GM23338 (cell line): ENCODE measurements at regions not wholly inside any gene's neighbourhood (a gene's known extent, or its start where the extent isn't known, plus 50 kb on each side); places are given as distances from the start of the nearest gene placed in this dataset.

Experiments used
- ATAC-seq: fragments of 200-7000 bp; cut with Tn5 transposase; 3 replicates; pipeline ENCODE4 v1.9.1; 2020
- DNase-seq: peaks from one replicate; pipeline ENCODE4 v3.0.0-alpha.2; 2015; ENCODE audit warnings: low spot score
- H2AFZ ChIP-seq: fragments of 200-600 bp; sonication (generic); 2 replicates; pipeline ENCODE4 v1.8.0; 2016; ENCODE audit warnings: antibody characterized with exemption, mild to moderate bottlenecking, moderate library complexity
- H3F3A ChIP-seq: fragments of 200-600 bp; sonication (generic); replicated peaks from 2 replicates; pipeline ENCODE4 v1.8.0; 2017; ENCODE audit warnings: antibody characterized with exemption, mixed run types, low read depth
- H3K27ac ChIP-seq: fragments of 200-600 bp; sonication (generic); 2 replicates; pipeline ENCODE4 v1.6.1; 2016; ENCODE audit warnings: low read depth
- H3K27me3 ChIP-seq: fragments of 200-600 bp; sonication (generic); 2 replicates; pipeline ENCODE4 v1.8.0; 2016; ENCODE audit warnings: mild to moderate bottlenecking, mixed run types, moderate library complexity; ENCODE audit not compliant: insufficient read depth
- H3K36me3 ChIP-seq: fragments of 200-600 bp; sonication (generic); 2 replicates; pipeline ENCODE4 v1.8.0; 2016; ENCODE audit warnings: mild to moderate bottlenecking; ENCODE audit not compliant: insufficient read depth
- H3K4me1 ChIP-seq: fragments of 200-600 bp; sonication (generic); 2 replicates; pipeline ENCODE4 v1.8.0; 2016; ENCODE audit warnings: mild to moderate bottlenecking, moderate library complexity; ENCODE audit not compliant: insufficient read depth
- H3K4me2 ChIP-seq: fragments of 200-600 bp; sonication (generic); 2 replicates; pipeline ENCODE4 v1.7.1; 2017; ENCODE audit warnings: mixed run types
- H3K4me3 ChIP-seq: fragments of 200-600 bp; sonication (generic); 2 replicates; pipeline ENCODE4 v1.6.1; 2016; ENCODE audit warnings: mixed run types
- H3K79me2 ChIP-seq: fragments of 200-600 bp; sonication (generic); replicated peaks from 2 replicates; pipeline ENCODE4 v1.8.0; 2017; ENCODE audit warnings: mild to moderate bottlenecking; ENCODE audit not compliant: insufficient read depth
- H3K9me2 ChIP-seq: fragments of 200-600 bp; sonication (generic); 2 replicates; pipeline ENCODE4 v1.8.0; 2017; ENCODE audit not compliant: insufficient read depth
- H4K20me1 ChIP-seq: fragments of 200-600 bp; sonication (generic); replicated peaks from 2 replicates; pipeline ENCODE4 v1.8.0; 2017; ENCODE audit warnings: mild to moderate bottlenecking; ENCODE audit not compliant: insufficient read depth
- H3K27ac Mint-ChIP-seq: 2 replicates; pipeline ENCODE4 v1.8.0; 2020; ENCODE audit warnings: inconsistent platforms, mild to moderate bottlenecking, moderate library complexity, mixed read lengths
- H3K27me3 Mint-ChIP-seq: 3 replicates; pipeline ENCODE4 v1.8.0; 2022; ENCODE audit warnings: low read depth, mild to moderate bottlenecking, moderate library complexity, mixed read lengths, inconsistent platforms; ENCODE audit not compliant: insufficient read depth, poor library complexity
- H3K36me3 Mint-ChIP-seq: 3 replicates; pipeline ENCODE4 v1.8.0; 2021; ENCODE audit warnings: low read depth, mild to moderate bottlenecking, inconsistent platforms, moderate library complexity, mixed read lengths
- H3K4me1 Mint-ChIP-seq: 3 replicates; pipeline ENCODE4 v1.8.0; 2020; ENCODE audit warnings: mild to moderate bottlenecking, inconsistent platforms, mixed read lengths
- H3K4me3 Mint-ChIP-seq: 3 replicates; pipeline ENCODE4 v1.8.0; 2021; ENCODE audit warnings: moderate library complexity, mild to moderate bottlenecking, inconsistent platforms, mixed read lengths
- H3K9me3 Mint-ChIP-seq: 3 replicates; pipeline ENCODE4 v1.8.0; 2020; ENCODE audit warnings: moderate library complexity, mild to moderate bottlenecking, inconsistent platforms, mixed read lengths
- CREB1 ChIP-seq: fragments of 250-450 bp; sonication (Bioruptor Pico); IDR thresholded peaks from 2 replicates; pipeline ENCODE4 v1.5.0; 2020; ENCODE audit warnings: low read depth, mild to moderate bottlenecking, moderate library complexity
- CTCF ChIP-seq, 2 experiments: fragments of 200-600 bp in 1 of 2; sonication (generic) in 1 of 2; conservative IDR thresholded peaks; 2 replicates each; pipeline versions ENCODE4 v1.5.1 to v1.6.1; 2016 to 2017; ENCODE audit warnings: antibody characterized with exemption in 2 of 2, low read depth in 2 of 2, mild to moderate bottlenecking in 2 of 2, moderate library complexity in 1 of 2
- EZH2 ChIP-seq: fragments of 200-600 bp; sonication (generic); IDR thresholded peaks from one replicate; pipeline ENCODE4 v1.8.0; 2017; ENCODE audit warnings: antibody characterized with exemption, mild to moderate bottlenecking, low read depth; ENCODE audit not compliant: unreplicated experiment
- JUNB ChIP-seq: IDR thresholded peaks from one replicate; pipeline ENCODE4 v1.6.1; 2016; ENCODE audit warnings: antibody characterized with exemption; ENCODE audit not compliant: unreplicated experiment
- NANOG ChIP-seq: IDR thresholded peaks from 2 replicates; pipeline ENCODE4 v1.6.1; 2016; ENCODE audit warnings: antibody characterized with exemption, borderline replicate concordance
- REST ChIP-seq: IDR thresholded peaks from one replicate; pipeline ENCODE4 v1.6.1; 2018; ENCODE audit warnings: antibody characterized with exemption; ENCODE audit not compliant: unreplicated experiment
- STAT1 ChIP-seq: IDR thresholded peaks from one replicate; pipeline ENCODE4 v1.6.1; 2016; ENCODE audit warnings: antibody characterized with exemption; ENCODE audit not compliant: unreplicated experiment
- ZNF331 ChIP-seq: fragments of 250-450 bp; sonication (Bioruptor Pico); IDR thresholded peaks from 2 replicates; pipeline ENCODE4 v1.5.0; 2020; ENCODE audit warnings: low read depth, mild to moderate bottlenecking, moderate library complexity
- ZNF462 ChIP-seq: fragments of 250-450 bp; sonication (Bioruptor Pico); IDR thresholded peaks from 2 replicates; pipeline ENCODE4 v1.5.0; 2020; ENCODE audit warnings: mild to moderate bottlenecking, moderate library complexity

- TF ChIP-seq CTCF (conservative IDR thresholded peaks at IDR 0.05; ENCODE audit: low read depth in 2 of 2) (no peak), REST (no peak)
Measured at GRCh38 chr7:101684983-101685330, 55.9 kb upstream of the MYL10 start (continued).

- DNase-seq (no peak), ATAC-seq (no peak)
- no peak overlapping the region for H3K27ac Mint-ChIP-seq
- H3K27me3 Mint-ChIP-seq, result peaks cover 5% of the 10 kb centered on the region
- Histone ChIP-seq H3K4me2 (no peak overlapping the region), H2AFZ (no peak overlapping the region), H4K20me1 (no peaks in the 10 kb centered on the region), H3K27ac (no peak overlapping the region), H3F3A (no peaks in the 10 kb centered on the region), H3K4me3 (no peak overlapping the region), H3K36me3 (no peaks in the 10 kb centered on the region), H3K79me2 (no peaks in the 10 kb centered on the region), H3K27me3 (no peaks in the 10 kb centered on the region), H3K4me1 (no peaks in the 10 kb centered on the region), H3K9me2 (no peaks in the 10 kb centered on the region)
- no peak overlapping the region for H3K4me3 Mint-ChIP-seq
- peaks cover 2% of the 10 kb centered on the region; the same call in 2 of the 3 replicates for H3K4me1 Mint-ChIP-seq
- H3K9me3 Mint-ChIP-seq, result no peaks in the 10 kb centered on the region; the same call in 2 of the 3 replicates
- no peaks in the 10 kb centered on the region for H3K36me3 Mint-ChIP-seq
- TF ChIP-seq STAT1 (no peak), EZH2 (no peak), CREB1 (no peak), NANOG (no peak), ZNF462 (no peak), CTCF (conservative IDR thresholded peaks at IDR 0.05; ENCODE audit: low read depth in 2 of 2) (no peak), JUNB (no peak), ZNF331 (CRISPR knock-in tag) (no peak)
Measured at GRCh38 chr7:101686030-101686429, 56.9 kb upstream of the MYL10 start.
